ENCODE measurements at regions not wholly inside any gene's neighbourhood (a gene's known extent, or its start where the extent isn't known, plus 50 kb on each side); places are given as distances from the start of the nearest gene placed in this dataset.
A peak's percentile ranks its signal among the peaks of the same experiment; 100 is the strongest.

DNA sequence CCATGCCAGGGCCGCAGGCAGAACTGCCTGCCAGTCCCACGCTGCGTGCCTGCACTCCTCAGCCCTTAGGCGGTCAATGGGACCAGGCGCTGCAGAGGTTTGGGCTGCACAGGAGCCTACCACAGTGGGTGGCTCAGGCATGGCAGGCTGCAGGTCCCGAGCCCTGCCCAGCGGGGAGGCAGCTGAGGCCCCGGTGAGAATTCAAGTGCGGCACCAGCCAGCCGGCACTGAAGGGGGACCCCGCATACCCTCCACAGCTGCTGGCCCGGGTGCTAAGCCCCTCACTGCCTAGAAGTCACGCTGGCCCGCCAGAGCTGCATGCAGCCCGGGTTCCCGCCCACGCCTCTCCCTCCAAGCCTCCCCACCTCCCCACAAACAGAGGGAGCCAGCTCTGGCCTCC is 302.5 kb upstream of the UGT8 start:
- H3K9me3 ChIP-seq = peaks cover 2% of the 10 kb centered on the region
- no peaks in the 10 kb centered on the region for H3K36me3 ChIP-seq (ENCODE audit: low read depth)
- TF ChIP-seq, protein P1, sequence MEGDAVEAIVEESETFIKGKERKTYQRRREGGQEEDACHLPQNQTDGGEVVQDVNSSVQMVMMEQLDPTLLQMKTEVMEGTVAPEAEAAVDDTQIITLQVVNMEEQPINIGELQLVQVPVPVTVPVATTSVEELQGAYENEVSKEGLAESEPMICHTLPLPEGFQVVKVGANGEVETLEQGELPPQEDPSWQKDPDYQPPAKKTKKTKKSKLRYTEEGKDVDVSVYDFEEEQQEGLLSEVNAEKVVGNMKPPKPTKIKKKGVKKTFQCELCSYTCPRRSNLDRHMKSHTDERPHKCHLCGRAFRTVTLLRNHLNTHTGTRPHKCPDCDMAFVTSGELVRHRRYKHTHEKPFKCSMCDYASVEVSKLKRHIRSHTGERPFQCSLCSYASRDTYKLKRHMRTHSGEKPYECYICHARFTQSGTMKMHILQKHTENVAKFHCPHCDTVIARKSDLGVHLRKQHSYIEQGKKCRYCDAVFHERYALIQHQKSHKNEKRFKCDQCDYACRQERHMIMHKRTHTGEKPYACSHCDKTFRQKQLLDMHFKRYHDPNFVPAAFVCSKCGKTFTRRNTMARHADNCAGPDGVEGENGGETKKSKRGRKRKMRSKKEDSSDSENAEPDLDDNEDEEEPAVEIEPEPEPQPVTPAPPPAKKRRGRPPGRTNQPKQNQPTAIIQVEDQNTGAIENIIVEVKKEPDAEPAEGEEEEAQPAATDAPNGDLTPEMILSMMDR (IDR thresholded peaks at IDR 0.05) = no peak
- peak in 1 of 3 donors; percentile 37 for DNase-seq
- no peak overlapping the region for H3K4me3 ChIP-seq
- intact Hi-C loops (cut with DNase I, micrococcal nuclease) = no loop called here
- no peak for ATAC-seq
- H3K4me1 ChIP-seq (ENCODE audit: low read depth) = no peaks in the 10 kb centered on the region

DNA sequence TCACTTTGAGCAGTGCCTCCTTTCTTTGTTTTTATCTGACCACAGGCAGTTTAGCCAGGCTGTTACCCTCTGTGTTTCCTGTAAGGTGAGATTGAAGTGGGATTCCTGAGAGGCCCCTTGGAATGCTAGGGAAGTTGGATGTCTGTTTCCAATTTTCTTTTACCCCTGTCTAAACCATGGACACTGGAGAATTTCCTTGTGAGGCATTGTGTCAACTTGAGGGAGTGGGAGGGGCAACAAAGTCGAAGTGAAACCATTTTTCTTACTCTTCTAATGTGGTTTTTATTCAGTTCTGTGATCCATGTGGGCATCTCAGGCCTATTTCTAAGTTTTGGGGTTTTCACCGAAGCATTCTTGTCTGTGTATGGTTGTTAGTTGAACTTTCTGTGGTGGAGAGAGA is 296.1 kb upstream of the UGT8 start:
- Histone ChIP-seq H3K36me3 (ENCODE audit: low read depth) (no peaks in the 10 kb centered on the region), H3K9me3 (no peaks in the 10 kb centered on the region), H3K4me1 (ENCODE audit: low read depth) (no peaks in the 10 kb centered on the region), H3K4me3 (no peak overlapping the region)
- ATAC-seq = no peak
- intact Hi-C loops (cut with DNase I, micrococcal nuclease) = no loop called here
- TF ChIP-seq, protein P1 (IDR thresholded peaks at IDR 0.05) = no peak
- no peak for DNase-seq

DNA sequence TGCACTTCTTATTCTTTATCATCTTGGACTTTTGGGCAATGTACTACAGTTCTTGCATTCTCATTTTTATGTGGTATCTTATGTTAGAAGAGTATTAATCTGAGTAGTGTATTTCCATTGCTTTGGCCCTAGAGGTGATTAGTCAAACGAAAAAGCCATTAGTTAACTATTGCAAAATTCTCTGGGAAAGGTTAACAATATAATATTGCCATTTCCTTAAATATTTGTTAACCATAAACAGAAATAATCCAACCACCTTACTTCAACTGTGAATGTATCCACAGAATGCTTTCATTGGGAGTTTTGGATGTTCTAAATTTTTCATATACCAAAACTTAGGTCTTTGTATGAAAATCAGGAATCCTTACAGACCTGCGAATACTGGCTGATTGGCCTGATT is 294.6 kb upstream of the UGT8 start:
- intact Hi-C loops (cut with DNase I, micrococcal nuclease) = no loop called here
- no peaks in the 10 kb centered on the region for H3K36me3 ChIP-seq (ENCODE audit: low read depth)
- no peak overlapping the region for H3K4me3 ChIP-seq
- H3K9me3 ChIP-seq = no peaks in the 10 kb centered on the region
- TF ChIP-seq, protein P1 (IDR thresholded peaks at IDR 0.05) = no peak
- DNase-seq (no peak), ATAC-seq (no peak)
- no peaks in the 10 kb centered on the region for H3K4me1 ChIP-seq (ENCODE audit: low read depth)

DNA sequence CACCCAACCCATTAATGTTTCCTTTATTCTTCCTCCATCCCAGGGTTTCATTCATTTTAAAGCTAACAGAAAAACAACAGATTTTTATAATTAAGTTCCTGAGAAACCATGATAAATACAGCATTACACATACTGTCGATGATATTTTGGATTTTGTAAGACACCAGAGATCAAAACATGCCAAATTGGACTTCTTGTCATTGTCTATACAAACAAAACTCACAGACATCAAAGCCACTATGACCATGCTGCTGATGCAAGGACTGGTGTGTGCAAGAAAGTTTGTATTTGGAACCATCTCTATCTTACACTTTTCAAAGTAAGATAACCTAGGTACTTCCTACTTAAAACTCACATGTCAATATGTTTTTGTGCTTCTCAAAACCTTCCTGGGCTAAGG is 294.0 kb upstream of the UGT8 start:
- DNase-seq (no peak), ATAC-seq (no peak)
- Histone ChIP-seq H3K4me3 (no peak overlapping the region), H3K9me3 (no peaks in the 10 kb centered on the region), H3K36me3 (ENCODE audit: low read depth) (no peaks in the 10 kb centered on the region), H3K4me1 (ENCODE audit: low read depth) (no peaks in the 10 kb centered on the region)
- intact Hi-C loops (cut with DNase I, micrococcal nuclease) = no loop called here
- TF ChIP-seq, protein P1 (IDR thresholded peaks at IDR 0.05) = no peak

DNA sequence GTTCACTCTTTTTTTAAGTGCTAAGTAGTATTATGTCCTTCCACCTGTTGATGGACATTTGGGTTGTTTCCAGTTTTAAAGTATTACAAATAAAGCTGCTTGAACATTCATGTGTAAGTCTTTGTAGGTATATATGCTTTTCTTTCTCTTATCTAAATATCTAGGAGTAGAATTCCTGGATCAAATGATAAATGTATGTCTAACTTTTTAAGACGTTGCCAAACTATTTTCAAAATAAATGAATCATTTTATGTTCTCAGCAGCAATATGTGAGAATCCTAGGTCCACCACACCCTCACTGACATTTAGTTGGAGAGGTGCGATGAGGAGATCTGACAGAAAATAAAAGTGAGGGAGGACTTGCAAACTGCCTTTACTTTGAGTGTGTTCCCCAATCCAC is 291.7 kb upstream of the UGT8 start:
- Histone ChIP-seq H3K4me3 (no peak overlapping the region), H3K9me3 (no peaks in the 10 kb centered on the region), H3K36me3 (ENCODE audit: low read depth) (no peaks in the 10 kb centered on the region), H3K4me1 (ENCODE audit: low read depth) (no peaks in the 10 kb centered on the region)
- no peak for ATAC-seq
- TF ChIP-seq, protein P1 (IDR thresholded peaks at IDR 0.05) = no peak
- intact Hi-C loops (cut with DNase I, micrococcal nuclease) = no loop called here
- DNase-seq = no peak

DNA sequence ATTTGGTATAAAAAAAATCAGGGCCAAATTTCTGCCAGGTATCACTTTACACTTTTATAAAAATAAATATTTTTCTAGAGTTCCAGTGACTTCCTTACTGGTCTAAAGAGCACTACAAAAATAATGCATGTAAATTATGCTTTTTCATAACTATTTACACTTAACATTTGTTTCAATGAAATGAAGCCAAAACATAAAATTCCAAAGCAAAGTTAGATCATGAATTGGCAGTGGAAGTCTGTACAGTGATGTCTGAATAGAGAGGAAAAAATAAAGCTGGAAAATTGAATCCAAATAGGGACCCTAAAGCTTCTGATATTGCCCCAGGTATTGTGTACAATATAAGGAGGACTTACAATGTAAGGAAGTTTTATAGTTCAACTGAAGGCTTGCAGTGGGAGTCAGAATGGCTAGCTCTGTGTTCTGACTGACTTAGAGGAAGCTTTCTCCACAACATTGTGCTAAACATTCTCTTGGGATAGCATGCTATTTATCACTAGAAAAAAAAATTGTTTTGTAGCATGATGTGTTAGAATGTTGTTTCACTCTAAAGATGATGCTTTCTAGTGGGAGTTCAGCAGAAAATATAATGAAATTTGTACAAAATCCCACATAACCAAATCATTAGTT is 288.2 kb upstream of the UGT8 start:
- TF ChIP-seq, protein P1 (IDR thresholded peaks at IDR 0.05) = no peak
- no peak for DNase-seq
- ATAC-seq = no peak
- H3K9me3 ChIP-seq = no peaks in the 10 kb centered on the region
- H3K4me3 ChIP-seq = no peak overlapping the region
- no peaks in the 10 kb centered on the region for H3K36me3 ChIP-seq (ENCODE audit: low read depth)
- intact Hi-C loops (cut with DNase I, micrococcal nuclease) = no loop called here
- H3K4me1 ChIP-seq (ENCODE audit: low read depth) = no peaks in the 10 kb centered on the region
